GM19043 (cell line): ENCODE measurements at regions not wholly inside any gene's neighbourhood (a gene's known extent, or its start where the extent isn't known, plus 50 kb on each side); places are given as distances from the start of the nearest gene placed in this dataset.
"Not testable (repeated sequence)": the region's sequence is repeated elsewhere in the genome, so short reads cannot be mapped to it uniquely, and the experiment has no call there.

ENCODE experiments used
- ATAC-seq: cut with Tn5 transposase; IDR thresholded peaks from one replicate; pipeline ENCODE4 v1.9.1; 2021; ENCODE audit warnings: low read depth; ENCODE audit not compliant: unreplicated experiment

DNA sequence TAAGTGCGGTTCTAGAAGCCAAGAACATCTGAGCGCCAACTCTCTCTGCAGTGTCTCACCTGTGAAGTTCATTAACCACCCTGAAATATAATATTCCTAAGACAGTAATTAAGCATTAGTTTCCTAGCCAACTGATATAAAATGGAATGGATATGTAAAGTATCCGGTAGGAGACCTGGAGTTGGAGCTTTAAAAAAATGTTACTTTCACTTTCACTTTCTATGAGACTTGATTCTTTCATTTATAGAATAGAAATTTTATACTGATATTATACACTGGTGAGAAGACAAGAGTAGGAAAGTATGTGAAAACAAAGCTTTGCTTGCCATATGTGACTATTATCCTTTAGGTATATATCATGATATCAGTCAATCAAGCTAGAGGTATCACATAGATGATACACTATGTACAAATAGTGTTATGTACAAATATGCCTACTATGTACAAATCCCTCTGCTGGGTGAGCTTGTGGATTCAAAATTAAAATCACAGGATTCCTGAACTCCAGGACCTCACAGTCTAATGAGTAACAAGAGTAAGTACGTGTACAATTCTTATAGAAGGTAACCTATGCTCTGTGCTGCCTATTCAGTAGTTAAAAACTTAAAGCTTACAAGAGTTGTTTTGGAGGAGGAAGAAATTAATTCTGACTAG is 934.2 kb downstream of the TTLL7 start:
- no peak for ATAC-seq

GRCh38 chr1:83060651-83061390 is 938.1 kb downstream of the TTLL7 start:
- no peak for ATAC-seq

- no peak for ATAC-seq
Observed at GRCh38 chr1:83060221-83060620, 938.7 kb downstream of the TTLL7 start.

GRCh38 chr1:83058327-83058726 is 940.6 kb downstream of the TTLL7 start:
- no peak for ATAC-seq

GRCh38 chr1:83055391-83056170 is 943.4 kb downstream of the TTLL7 start:
- ATAC-seq = no peak

DNA sequence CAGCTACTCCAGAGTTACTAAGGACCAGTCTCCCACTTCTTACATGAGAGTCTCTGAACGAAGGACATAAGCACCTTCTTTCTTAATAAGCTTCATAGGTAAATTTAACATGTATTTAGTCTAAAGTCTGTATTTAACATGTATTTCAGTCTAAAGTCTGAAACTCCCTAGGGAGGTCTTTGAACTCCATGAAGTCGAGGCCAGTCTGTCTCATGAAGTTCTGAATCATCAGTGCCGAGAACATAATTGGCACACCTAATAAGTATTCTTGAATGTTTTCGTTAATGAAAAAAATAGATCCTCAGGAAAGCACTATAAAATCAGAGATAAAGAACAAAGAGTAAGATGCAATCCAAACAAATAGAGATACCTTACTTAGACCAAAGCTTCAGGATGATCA is 945.5 kb downstream of the TTLL7 start:
- no peak for ATAC-seq

- no peak for ATAC-seq
Observed at GRCh38 chr1:83052865-83053264, 946.1 kb downstream of the TTLL7 start.

GRCh38 chr1:83051053-83051452 is 947.9 kb downstream of the TTLL7 start:
- ATAC-seq = not testable (repeated sequence)

GRCh38 chr1:83043244-83043643 is 955.7 kb downstream of the TTLL7 start:
- ATAC-seq = no peak

GRCh38 chr1:83039091-83039490 is 959.8 kb downstream of the TTLL7 start:
- ATAC-seq = not testable (repeated sequence)

GRCh38 chr1:83034851-83035250 is 964.1 kb downstream of the TTLL7 start:
- ATAC-seq = no peak

DNA sequence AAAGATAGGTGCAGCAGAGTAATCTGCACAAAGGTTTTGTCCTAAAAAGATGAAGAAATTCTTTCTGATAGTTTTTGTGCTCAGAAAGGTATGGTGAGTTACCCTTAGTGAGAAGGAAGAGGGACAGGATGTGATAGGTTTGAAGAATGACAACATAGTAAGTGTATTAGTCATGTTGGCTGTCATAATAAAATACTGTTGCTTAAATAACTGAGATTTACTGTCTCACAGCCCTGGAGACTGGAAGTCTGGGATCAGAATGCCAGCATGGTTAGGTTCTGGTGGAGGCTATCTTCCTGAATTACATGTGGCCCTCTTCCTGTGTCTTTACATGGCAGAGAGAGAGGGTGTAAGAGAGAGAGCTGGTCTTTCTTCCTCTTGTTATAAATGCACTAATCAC is 965.2 kb downstream of the TTLL7 start:
- no peak for ATAC-seq

DNA sequence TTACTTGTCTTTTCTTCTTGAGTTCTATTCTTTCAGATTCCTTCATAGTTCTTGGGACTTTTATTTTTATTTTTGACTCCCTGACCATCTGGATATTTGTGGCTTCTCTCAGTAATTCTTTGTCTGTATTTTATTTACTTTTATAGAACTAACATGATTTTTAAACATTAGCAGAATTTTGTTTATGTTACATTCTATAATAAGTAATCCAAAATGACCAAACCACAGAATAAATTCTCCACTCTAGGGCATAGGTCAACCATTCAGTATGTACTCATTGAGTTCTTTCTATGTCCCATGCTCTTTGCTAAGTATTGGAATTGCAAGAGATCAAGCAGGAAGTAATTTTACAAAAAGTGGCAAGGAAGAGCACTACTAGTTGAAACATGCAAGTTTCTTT is 969.0 kb downstream of the TTLL7 start:
- no peak for ATAC-seq

DNA sequence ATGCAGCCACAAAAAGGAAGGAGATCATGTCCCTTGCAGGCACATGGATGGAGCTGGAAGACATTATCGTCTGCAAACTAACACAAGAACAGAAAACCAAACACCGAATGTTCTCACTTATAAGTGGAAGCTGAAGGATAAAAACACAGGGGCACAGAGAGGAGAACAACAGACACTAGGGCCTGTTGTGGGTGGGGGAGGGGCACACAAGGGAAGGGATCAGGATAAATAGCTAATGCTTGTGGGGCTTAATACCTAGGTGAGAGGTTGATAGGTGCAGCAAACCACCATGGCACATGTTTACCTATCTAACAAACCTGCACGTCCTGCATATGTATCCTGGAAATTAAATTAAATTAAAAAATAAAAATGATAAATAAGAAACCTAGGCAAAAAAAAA is 969.9 kb downstream of the TTLL7 start:
- no peak for ATAC-seq

DNA sequence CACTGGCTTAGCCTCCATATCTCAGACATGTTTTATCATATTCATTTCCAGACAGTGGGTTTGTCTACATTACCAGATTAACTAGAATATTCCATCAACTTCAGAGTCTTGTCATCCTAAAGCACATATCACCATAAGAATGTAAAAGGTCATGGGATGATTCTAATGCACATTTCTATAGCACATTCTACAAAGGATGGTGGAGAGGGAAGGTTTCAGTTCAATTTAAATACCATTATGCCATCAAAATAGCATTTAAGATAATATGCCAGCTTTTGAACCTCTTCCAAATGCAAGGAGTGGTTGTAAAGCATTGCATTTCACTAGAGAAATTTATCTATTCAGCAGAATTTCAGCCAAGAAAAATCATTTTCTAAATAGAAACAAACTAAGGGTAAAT is 970.5 kb downstream of the TTLL7 start:
- ATAC-seq = no peak

GRCh38 chr1:83027511-83027910 is 971.4 kb downstream of the TTLL7 start:
- no peak for ATAC-seq

- ATAC-seq = no peak
Observed at GRCh38 chr1:83026745-83027144, 972.2 kb downstream of the TTLL7 start.

DNA sequence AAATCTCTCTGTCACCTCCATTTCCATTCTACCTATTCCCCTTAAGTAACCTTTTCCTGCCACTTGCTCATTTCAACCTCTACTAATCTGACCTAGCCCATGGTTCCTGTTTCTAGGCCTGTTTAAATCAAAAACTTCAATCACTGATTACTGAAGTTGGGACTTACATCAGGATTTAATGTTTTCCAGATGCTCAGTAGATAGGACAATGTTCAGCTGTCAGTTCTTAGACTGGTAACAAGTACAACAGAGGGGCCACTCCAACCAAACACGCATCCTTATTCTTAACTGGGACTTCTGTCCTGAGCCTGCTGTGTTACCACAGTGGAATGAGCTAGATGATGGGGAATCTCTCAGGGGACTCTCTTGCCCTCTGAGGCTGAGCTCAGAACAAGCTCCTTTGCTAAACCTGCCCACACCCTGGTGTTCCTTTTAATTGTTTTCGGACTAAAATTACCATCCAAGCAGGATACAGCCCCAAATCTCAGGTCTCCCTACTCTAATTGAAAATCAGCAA is 974.6 kb downstream of the TTLL7 start:
- ATAC-seq = no peak

DNA sequence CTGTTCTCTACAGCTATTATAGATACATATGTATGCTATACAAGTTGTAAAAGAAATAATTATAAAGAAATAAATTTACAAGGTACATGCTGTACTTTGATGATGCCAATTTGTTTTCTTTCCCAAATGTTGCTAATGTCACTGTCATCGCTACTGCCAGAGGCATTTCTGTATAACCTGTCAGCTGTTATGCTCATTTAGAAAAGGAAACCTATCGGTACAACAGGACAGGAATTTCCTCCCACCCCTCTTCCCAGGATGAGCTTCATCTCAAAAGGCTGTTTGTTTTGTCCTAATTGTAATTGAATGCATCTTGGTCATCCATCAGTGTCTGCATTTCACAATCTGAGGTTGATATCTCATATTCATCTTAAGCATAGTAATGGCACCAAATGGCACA is 975.7 kb downstream of the TTLL7 start:
- ATAC-seq = no peak

DNA sequence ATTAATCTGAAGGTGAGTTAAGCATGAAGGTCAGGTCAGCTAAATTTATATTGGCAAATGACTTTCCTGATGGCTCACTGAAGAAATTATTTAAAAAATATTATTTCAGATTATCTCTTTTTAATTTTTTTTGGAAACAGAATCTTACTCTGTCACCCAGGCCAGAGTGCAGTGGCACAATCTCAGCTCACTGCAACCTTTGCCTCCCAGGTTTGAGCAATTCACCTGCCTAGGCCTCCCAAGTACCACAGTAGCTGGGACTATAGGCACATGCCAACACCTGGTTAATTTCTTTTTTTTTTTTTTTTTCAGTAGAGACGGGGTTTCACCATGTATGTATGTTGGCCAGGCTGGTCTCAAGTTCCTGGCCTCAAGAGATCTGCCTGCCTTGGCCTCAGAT is 976.7 kb downstream of the TTLL7 start:
- ATAC-seq = no peak

- ATAC-seq = no peak
Observed at GRCh38 chr1:83017701-83018100, 981.2 kb downstream of the TTLL7 start.
